ENCODE measurements at regions not wholly inside any gene's neighbourhood (a gene's known extent, or its start where the extent isn't known, plus 50 kb on each side); places are given as distances from the start of the nearest gene placed in this dataset.

DNA sequence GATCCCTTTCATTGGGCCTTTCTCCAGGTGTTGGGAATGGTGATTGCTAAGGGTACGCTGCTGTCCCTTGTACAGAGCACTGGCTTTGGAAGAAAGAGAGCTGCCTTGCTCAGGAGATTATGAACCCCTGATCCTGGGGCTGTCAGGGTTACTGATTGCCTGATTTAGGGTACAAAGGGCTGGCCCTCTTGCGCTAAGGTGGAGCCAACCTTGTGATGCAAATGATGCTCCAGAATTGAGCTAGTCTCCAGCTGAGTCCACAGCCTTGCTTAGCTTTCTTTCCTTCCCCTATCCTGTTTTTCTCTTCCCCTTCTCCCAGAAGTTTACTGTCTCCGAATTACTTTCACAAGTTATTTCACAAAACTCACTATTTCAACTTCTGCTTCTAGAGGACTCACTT is 334.7 kb downstream of the AMY1C start:
- no peak overlapping the region for H3K27ac ChIP-seq (replicated peaks)
- H3K27me3 ChIP-seq (ENCODE audit: insufficient read depth, poor library complexity, severe bottlenecking), result peaks cover 5% of the 10 kb centered on the region
- DNase-seq (ENCODE audit: low read depth in 1 of 2, low spot score in 1 of 2), result no peak
- no peak overlapping the region for H3K4me3 ChIP-seq (replicated peaks; ENCODE audit: insufficient read depth, low read length)
- TF ChIP-seq POLR2AphosphoS5 (IDR thresholded peaks at IDR 0.05; ENCODE audit: low read depth) (no peak), SPI1 (IDR thresholded peaks at IDR 0.05; ENCODE audit: borderline replicate concordance, low read depth) (no peak), REST (IDR thresholded peaks at IDR 0.05; ENCODE audit: insufficient replicate concordance, low read depth) (no peak), GABPA (IDR thresholded peaks at IDR 0.05; ENCODE audit: low read depth) (no peak)
- TF ChIP-seq, protein P1, sequence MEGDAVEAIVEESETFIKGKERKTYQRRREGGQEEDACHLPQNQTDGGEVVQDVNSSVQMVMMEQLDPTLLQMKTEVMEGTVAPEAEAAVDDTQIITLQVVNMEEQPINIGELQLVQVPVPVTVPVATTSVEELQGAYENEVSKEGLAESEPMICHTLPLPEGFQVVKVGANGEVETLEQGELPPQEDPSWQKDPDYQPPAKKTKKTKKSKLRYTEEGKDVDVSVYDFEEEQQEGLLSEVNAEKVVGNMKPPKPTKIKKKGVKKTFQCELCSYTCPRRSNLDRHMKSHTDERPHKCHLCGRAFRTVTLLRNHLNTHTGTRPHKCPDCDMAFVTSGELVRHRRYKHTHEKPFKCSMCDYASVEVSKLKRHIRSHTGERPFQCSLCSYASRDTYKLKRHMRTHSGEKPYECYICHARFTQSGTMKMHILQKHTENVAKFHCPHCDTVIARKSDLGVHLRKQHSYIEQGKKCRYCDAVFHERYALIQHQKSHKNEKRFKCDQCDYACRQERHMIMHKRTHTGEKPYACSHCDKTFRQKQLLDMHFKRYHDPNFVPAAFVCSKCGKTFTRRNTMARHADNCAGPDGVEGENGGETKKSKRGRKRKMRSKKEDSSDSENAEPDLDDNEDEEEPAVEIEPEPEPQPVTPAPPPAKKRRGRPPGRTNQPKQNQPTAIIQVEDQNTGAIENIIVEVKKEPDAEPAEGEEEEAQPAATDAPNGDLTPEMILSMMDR (IDR thresholded peaks at IDR 0.05; ENCODE audit: insufficient read depth, low read length), result no peak

DNA sequence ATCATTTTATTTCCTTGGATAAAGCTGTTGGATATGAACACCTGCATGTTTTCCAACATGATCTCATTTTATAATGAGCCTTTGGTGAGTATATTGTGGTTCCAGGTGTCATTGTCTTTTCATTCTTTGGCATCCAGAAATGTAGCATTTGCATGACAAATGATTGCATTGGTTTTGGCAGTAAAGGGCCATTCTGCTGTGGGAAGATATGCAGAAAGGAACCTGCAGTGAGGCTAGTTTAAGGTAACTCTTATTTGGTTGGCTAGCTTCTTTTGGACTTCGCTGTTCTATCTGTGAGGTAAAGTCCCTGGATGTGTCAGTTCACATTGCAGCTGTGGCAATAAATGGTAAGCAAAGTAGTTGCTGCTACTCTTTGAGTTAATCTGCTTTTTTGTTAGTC is 343.0 kb downstream of the AMY1C start:
- TF ChIP-seq GABPA (IDR thresholded peaks at IDR 0.05; ENCODE audit: low read depth), result no peak

DNA sequence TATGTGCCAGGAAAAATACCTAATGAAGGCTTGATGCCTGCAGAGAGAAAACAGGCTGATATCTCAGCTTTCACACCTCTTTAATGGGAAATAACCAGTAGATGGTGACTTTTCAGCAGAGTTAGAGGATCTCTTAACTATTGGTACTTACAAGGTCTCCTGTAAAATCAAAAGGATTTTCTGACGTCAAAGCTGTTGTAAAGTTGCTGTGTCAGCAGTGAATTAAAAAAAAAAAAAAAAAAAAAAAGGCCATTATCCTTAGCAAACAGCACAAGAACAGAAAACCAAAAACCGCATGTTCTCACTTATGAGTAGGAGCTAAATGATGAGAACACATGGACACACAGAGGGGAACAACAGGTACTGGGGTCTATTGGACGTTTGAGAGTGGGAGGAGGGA is 349.1 kb downstream of the AMY1C start:
- TF ChIP-seq REST (IDR thresholded peaks at IDR 0.05; ENCODE audit: insufficient replicate concordance, low read depth) (no peak), POLR2AphosphoS5 (IDR thresholded peaks at IDR 0.05; ENCODE audit: low read depth) (no peak), SPI1 (IDR thresholded peaks at IDR 0.05; ENCODE audit: borderline replicate concordance, low read depth) (no peak), GABPA (IDR thresholded peaks at IDR 0.05; ENCODE audit: low read depth) (no peak)
- TF ChIP-seq, protein P1 (IDR thresholded peaks at IDR 0.05; ENCODE audit: insufficient read depth, low read length), result no peak
- no peak for DNase-seq (ENCODE audit: low read depth in 1 of 2, low spot score in 1 of 2)
- Histone ChIP-seq H3K4me3 (replicated peaks; ENCODE audit: insufficient read depth, low read length) (no peak overlapping the region), H3K27ac (replicated peaks) (no peak overlapping the region), H3K27me3 (ENCODE audit: insufficient read depth, poor library complexity, severe bottlenecking) (no peaks in the 10 kb centered on the region)

More for the DNA sequence above, 343.0 kb downstream of the AMY1C start:
- Histone ChIP-seq H3K27me3 (ENCODE audit: insufficient read depth, poor library complexity, severe bottlenecking) (no peaks in the 10 kb centered on the region), H3K27ac (replicated peaks) (no peak overlapping the region), H3K4me3 (replicated peaks; ENCODE audit: insufficient read depth, low read length) (no peak overlapping the region)
- DNase-seq (ENCODE audit: low read depth in 1 of 2, low spot score in 1 of 2), result no peak

GRCh38 chr1:104100115-104100514 is 350.4 kb downstream of the AMY1C start:
- no peak overlapping the region for H3K4me3 ChIP-seq (replicated peaks; ENCODE audit: insufficient read depth, low read length)
- TF ChIP-seq, protein P1 (IDR thresholded peaks at IDR 0.05; ENCODE audit: insufficient read depth, low read length), result no peak
- TF ChIP-seq POLR2AphosphoS5 (IDR thresholded peaks at IDR 0.05; ENCODE audit: low read depth) (no peak), SPI1 (IDR thresholded peaks at IDR 0.05; ENCODE audit: borderline replicate concordance, low read depth) (no peak)
- DNase-seq (ENCODE audit: low read depth in 1 of 2, low spot score in 1 of 2), result no peak

More at GRCh38 chr1:104100115-104100514, 350.4 kb downstream of the AMY1C start:
- Histone ChIP-seq H3K27ac (replicated peaks) (no peak overlapping the region), H3K27me3 (ENCODE audit: insufficient read depth, poor library complexity, severe bottlenecking) (no peaks in the 10 kb centered on the region)
